ENCODE measurements at regions not wholly inside any gene's neighbourhood (a gene's known extent, or its start where the extent isn't known, plus 50 kb on each side); places are given as distances from the start of the nearest gene placed in this dataset.
"Not testable (repeated sequence)": the region's sequence is repeated elsewhere in the genome, so short reads cannot be mapped to it uniquely, and the experiment has no call there.

GRCh38 chr6:140269591-140270165, 895.2 kb upstream of the CITED2 start:
- Histone ChIP-seq H3K9me3 (no peaks in the 10 kb centered on the region), H3K27ac (no peak overlapping the region), H3K4me1 (no peaks in the 10 kb centered on the region), H3K4me3 (no peak overlapping the region), H3K27me3 (no peaks in the 10 kb centered on the region), H3K36me3 (no peaks in the 10 kb centered on the region)
- TF ChIP-seq POLR2A (IDR thresholded peaks at IDR 0.05): no peak
- TF ChIP-seq, protein P1, sequence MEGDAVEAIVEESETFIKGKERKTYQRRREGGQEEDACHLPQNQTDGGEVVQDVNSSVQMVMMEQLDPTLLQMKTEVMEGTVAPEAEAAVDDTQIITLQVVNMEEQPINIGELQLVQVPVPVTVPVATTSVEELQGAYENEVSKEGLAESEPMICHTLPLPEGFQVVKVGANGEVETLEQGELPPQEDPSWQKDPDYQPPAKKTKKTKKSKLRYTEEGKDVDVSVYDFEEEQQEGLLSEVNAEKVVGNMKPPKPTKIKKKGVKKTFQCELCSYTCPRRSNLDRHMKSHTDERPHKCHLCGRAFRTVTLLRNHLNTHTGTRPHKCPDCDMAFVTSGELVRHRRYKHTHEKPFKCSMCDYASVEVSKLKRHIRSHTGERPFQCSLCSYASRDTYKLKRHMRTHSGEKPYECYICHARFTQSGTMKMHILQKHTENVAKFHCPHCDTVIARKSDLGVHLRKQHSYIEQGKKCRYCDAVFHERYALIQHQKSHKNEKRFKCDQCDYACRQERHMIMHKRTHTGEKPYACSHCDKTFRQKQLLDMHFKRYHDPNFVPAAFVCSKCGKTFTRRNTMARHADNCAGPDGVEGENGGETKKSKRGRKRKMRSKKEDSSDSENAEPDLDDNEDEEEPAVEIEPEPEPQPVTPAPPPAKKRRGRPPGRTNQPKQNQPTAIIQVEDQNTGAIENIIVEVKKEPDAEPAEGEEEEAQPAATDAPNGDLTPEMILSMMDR (IDR thresholded peaks at IDR 0.05): no peak
- DNase-seq: no peak

- H3K9me3 ChIP-seq: no peaks in the 10 kb centered on the region
- no peak overlapping the region for H3K4me3 ChIP-seq
- H3K27ac ChIP-seq: no peak overlapping the region
- H3K36me3 ChIP-seq: no peaks in the 10 kb centered on the region
- no peaks in the 10 kb centered on the region for H3K27me3 ChIP-seq
- DNase-seq: no peak
- H3K4me1 ChIP-seq: no peaks in the 10 kb centered on the region
- TF ChIP-seq POLR2A (IDR thresholded peaks at IDR 0.05): no peak
- TF ChIP-seq, protein P1 (IDR thresholded peaks at IDR 0.05): no peak
Observed at GRCh38 chr6:140264431-140264830, 890.0 kb upstream of the CITED2 start.

GRCh38 chr6:140258302-140258701, 883.9 kb upstream of the CITED2 start:
- H3K4me1 ChIP-seq, H3K27me3 ChIP-seq, H3K27ac ChIP-seq, H3K36me3 ChIP-seq, H3K9me3 ChIP-seq, H3K4me3 ChIP-seq, DNase-seq: not testable (repeated sequence)

- no peaks in the 10 kb centered on the region for H3K9me3 ChIP-seq
- no peak overlapping the region for H3K27ac ChIP-seq
- no peak overlapping the region for H3K4me3 ChIP-seq
Observed at GRCh38 chr6:140256248-140256647, 881.8 kb upstream of the CITED2 start.

DNA sequence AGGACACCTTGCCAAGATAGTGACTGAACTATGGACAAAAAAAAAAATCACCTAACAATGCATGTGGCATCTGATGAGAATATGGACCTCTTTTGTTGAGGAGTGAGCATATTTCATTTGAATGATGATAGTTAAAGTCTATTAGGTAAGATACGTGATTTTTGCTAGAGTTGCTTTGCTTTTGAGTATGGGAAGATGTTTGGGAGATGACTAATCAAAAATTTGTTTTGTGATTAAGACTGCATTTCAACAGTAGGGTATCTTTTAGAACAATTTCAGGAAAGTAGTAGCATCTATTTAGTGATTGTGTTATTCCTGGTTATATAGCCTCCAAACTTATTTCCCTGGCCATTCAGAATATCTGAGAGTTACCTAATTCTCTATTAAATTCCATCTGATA, 878.6 kb upstream of the CITED2 start:
- no peaks in the 10 kb centered on the region for H3K9me3 ChIP-seq
- no peak overlapping the region for H3K27ac ChIP-seq
- no peaks in the 10 kb centered on the region for H3K27me3 ChIP-seq
- TF ChIP-seq, protein P1 (IDR thresholded peaks at IDR 0.05): no peak
- TF ChIP-seq POLR2A (IDR thresholded peaks at IDR 0.05): no peak
- no peak overlapping the region for H3K4me3 ChIP-seq
- H3K36me3 ChIP-seq: no peaks in the 10 kb centered on the region
- DNase-seq: no peak
- no peaks in the 10 kb centered on the region for H3K4me1 ChIP-seq

More at GRCh38 chr6:140256248-140256647, 881.8 kb upstream of the CITED2 start:
- DNase-seq: no peak
- H3K36me3 ChIP-seq: no peaks in the 10 kb centered on the region
- no peaks in the 10 kb centered on the region for H3K27me3 ChIP-seq
- TF ChIP-seq POLR2A (IDR thresholded peaks at IDR 0.05): no peak
- TF ChIP-seq, protein P1 (IDR thresholded peaks at IDR 0.05): no peak
- H3K4me1 ChIP-seq: no peaks in the 10 kb centered on the region

- no peak overlapping the region for H3K4me3 ChIP-seq
- no peaks in the 10 kb centered on the region for H3K4me1 ChIP-seq
- TF ChIP-seq POLR2A (IDR thresholded peaks at IDR 0.05): no peak
- TF ChIP-seq, protein P1 (IDR thresholded peaks at IDR 0.05): no peak
- no peaks in the 10 kb centered on the region for H3K9me3 ChIP-seq
- H3K27me3 ChIP-seq: no peaks in the 10 kb centered on the region
- DNase-seq: no peak
- H3K27ac ChIP-seq: no peak overlapping the region
- H3K36me3 ChIP-seq: no peaks in the 10 kb centered on the region
Observed at GRCh38 chr6:140252099-140252498, 877.7 kb upstream of the CITED2 start.

Measured in Peyer's patch (tissue), 4 donors.